Fibroblast of lung (primary cell): ENCODE measurements at regions not wholly inside any gene's neighbourhood (a gene's known extent, or its start where the extent isn't known, plus 50 kb on each side); places are given as distances from the start of the nearest gene placed in this dataset.

Source experiments
- EZH2 ChIP-seq: IDR thresholded peaks from 2 replicates; pipeline ENCODE4 v1.5.1; 2012; ENCODE audit warnings: low read length, control low read depth, mild to moderate bottlenecking; ENCODE audit errors: missing control alignments
- TF ChIP-seq, protein P1 (sequence below), 2 donors: IDR thresholded peaks in 1 of 2; conservative IDR thresholded peaks in 1 of 2; 1 replicate in 1 of 2; 2 replicates in 1 of 2; pipeline ENCODE4 v1.5.1; 2011 to 2012; ENCODE audit warnings: low read length in 2 of 2, control low read depth in 1 of 2, inconsistent platforms in 1 of 2, low read depth in 1 of 2, mild to moderate bottlenecking in 1 of 2

DNA sequence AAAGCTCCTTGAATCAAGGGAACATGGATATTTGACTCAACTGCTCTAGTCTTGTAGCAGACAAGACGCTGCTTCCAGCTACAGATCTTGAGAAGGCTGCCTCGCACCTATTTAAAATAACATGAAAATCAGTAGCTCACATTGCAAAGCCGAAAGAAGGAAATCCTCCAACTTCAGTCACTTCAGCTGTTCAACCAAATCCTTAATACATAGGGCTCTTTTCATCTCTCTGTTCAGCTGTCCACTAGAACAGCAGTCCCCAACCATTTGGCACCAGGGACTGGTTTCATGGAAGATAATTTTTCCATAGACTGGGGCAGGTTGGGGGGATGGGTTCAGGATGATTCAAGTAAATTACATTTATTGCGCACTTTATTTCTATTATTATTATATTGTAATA is 1116.0 kb upstream of the TMEM132C start:
- TF ChIP-seq, protein P1, sequence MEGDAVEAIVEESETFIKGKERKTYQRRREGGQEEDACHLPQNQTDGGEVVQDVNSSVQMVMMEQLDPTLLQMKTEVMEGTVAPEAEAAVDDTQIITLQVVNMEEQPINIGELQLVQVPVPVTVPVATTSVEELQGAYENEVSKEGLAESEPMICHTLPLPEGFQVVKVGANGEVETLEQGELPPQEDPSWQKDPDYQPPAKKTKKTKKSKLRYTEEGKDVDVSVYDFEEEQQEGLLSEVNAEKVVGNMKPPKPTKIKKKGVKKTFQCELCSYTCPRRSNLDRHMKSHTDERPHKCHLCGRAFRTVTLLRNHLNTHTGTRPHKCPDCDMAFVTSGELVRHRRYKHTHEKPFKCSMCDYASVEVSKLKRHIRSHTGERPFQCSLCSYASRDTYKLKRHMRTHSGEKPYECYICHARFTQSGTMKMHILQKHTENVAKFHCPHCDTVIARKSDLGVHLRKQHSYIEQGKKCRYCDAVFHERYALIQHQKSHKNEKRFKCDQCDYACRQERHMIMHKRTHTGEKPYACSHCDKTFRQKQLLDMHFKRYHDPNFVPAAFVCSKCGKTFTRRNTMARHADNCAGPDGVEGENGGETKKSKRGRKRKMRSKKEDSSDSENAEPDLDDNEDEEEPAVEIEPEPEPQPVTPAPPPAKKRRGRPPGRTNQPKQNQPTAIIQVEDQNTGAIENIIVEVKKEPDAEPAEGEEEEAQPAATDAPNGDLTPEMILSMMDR (conservative IDR thresholded peaks at IDR 0.05 in 1 of 2, IDR thresholded peaks at IDR 0.05 in 1 of 2; ENCODE audit: low read depth in 1 of 2, low read length in 2 of 2) = no peak
- no peak for TF ChIP-seq EZH2
